HK-2 (cell line): ENCODE measurements at regions not wholly inside any gene's neighbourhood (a gene's known extent, or its start where the extent isn't known, plus 50 kb on each side); places are given as distances from the start of the nearest gene placed in this dataset.
"Not testable (repeated sequence)": the region's sequence is repeated elsewhere in the genome, so short reads cannot be mapped to it uniquely, and the experiment has no call there.

Experiments used
- DNase-seq: peaks from one replicate; pipeline ENCODE4 v3.0.0-alpha.2; 2018; ENCODE audit not compliant: unreplicated experiment

DNA sequence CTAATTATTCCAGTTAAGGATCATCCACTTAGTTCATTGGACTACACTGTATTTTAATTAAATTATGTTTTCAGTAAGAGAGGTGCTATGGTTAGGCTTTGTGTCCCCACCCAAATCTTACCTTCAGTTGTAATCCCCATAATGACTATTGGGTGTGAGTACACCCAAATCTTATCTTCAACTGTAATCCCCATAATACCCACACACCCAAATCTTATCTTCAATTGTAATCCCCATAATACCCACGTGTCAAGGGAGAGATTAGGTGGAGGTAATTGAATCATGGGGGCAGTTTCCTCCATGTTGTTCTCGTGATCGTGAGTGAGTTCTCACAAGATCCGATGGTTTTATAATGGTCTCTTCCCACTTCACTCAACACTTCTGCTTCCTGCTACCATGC is 208.0 kb upstream of the PHACTR1 start:
- DNase-seq, result no peak

DNA sequence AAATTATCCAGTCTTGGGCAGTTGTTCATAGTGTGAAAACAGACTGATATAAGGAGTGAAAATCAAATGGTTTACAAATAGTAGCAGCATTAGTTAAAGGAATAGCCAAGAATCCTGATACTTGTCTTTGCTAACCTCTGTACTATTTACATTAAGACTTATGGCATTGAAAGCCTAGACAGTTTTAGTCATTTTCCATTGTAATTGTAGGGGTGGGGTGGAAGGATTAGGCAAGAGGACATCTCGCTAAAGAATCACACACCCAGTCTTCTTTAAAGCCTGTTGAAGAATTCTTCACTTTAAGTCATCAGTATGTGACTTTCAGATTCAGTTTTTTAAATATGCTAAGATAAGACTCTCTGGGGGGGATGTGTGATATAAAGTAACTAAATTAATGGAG is 207.5 kb upstream of the PHACTR1 start:
- DNase-seq, result no peak

DNA sequence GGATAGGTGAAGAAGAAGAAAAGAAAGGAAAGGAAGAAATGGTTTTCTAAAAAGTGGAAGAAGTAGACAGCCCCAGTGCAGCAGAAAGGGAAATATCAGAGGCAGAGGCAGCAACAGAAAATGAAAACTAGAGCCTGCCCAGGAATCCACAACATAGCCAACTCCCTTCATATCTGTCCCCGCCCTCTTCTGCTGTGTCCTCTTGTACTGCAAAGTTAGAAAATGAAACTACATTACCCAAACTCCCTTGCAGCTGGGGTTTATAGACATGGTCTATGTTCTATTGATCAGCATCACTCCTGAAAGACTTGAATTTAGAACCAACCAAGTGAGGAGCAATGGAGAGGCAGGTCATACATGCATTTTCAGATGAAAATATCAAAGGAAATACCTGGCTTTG is 200.5 kb upstream of the PHACTR1 start:
- no peak for DNase-seq

DNA sequence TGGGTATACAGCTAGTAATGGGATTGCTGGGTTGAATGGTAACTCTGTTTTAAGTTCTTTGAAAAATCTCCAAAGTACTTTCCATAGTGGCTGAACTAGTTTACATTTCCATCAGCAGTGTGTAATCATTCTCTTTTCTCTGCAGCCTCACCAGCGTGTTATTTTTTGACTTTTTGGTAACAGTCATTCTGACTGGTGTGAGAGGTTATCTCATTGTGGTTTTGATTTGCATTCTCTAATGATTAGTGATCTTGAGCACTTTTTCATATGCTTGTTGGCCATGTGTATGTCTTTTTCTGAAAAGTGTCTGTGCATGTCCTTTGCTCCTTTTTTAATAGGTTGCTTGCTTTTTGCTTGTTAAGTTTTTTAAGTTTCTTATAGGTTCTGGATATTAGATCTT is 194.2 kb upstream of the PHACTR1 start:
- no peak for DNase-seq

DNA sequence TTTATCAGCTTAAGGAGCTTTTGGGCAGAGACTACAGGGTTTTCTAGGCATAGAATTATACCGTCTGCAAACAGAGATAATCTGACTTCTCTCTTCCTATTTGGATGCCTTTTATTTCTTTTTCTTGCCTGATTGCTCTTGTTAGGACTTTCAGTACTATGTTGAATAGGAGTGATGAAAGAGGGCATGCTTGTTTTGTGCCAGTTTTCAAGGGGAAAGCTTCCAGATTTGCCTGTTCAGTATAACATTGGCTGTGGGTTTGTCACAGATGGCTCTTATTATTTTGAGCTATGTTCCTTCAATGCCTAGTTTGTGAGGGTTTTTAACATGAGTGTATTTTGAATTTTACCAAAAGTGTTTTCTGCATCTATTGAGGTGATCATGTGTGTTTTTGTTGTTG is 192.8 kb upstream of the PHACTR1 start:
- DNase-seq, result no peak

DNA sequence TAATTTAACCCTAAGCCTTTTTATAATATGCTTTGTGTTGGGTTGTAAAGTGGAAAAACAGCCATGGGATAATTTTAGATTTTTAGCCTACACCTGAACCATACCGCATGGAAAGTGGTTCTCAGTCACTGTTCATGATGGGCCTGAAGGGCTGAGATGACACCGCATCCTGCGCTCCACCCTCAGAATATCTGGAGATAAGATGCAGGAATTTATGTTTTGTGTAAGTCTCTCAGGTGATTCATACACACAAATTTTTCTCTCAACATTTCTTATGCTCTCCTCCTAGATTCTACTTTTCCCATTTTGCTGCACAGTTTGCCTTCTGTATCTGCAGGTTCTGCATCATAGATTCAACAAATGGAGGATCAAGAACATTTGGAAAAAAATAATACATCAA is 191.3 kb upstream of the PHACTR1 start:
- no peak for DNase-seq

DNA sequence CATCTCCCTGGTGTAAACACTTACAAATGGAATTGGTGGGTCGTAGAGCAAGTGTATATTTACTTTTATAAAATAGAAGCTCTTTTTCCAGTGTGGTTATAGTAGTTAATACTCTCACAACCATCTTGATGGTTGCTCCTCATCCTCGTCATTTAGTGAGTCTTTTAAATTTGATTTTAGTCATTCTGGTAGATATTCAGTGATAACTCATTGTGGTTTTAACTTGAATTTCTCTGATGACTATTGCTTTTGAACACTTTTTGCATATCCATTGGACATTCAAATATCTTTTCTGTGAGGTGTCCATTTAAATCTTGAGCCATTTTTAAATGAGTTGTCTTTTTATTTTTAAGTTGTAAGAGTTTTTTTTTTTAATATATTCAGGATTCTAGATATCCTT is 189.2 kb upstream of the PHACTR1 start:
- DNase-seq, result no peak

DNA sequence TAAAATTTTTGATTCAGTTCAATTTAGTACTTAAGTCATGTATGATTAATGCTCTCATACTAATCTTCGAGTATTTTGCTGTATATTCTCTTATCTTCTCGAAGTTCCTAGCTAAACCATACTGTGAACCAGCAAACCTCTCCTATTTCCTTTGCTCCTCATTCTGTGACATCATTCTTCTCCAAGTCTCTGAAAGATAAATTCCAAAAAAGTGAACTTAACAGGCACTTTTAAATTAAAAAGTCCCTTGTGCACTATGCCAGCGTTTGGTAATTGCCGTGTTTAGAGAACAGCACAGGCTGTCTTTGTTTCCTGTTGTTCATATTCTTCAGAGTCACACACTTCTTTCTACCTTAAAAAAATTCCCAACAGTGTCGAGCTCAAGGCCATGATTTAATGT is 188.4 kb upstream of the PHACTR1 start:
- DNase-seq, result no peak

DNA sequence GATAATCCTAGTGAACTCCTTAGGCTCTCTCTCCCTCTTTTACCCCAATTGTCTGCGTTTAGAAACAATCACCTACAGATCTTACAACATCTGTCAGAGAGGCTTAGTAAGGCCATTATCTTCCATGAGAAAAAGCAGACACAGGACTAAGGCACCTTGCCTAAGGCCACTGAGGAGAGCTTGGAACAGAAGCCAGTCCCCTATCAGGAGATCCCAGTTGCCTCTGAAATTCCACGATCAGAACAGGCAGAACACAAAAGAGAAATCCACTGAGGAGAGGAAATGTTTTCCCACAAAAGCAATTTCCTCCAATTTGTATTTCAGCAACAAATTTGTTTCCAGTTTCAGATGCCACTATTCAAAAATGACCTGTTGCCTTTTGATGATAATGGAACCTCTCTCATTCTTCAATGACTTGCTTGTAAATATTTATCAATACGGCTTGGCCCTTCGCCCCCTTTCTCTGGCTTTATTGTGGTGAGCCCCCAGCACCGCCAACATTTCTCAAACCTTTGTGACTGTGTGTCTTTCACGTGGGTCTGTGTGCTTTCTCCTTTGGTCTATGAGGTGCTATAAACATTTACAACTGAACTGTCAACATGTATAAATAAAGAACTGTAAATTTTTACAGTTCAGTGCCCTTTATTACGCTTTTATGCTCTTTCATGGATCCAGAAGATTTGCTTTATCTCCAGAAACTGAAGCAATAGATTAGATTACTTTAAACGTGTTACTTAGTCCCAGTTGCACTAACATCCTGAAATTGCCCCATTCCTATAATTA is 187.8 kb upstream of the PHACTR1 start:
- no peak for DNase-seq

DNA sequence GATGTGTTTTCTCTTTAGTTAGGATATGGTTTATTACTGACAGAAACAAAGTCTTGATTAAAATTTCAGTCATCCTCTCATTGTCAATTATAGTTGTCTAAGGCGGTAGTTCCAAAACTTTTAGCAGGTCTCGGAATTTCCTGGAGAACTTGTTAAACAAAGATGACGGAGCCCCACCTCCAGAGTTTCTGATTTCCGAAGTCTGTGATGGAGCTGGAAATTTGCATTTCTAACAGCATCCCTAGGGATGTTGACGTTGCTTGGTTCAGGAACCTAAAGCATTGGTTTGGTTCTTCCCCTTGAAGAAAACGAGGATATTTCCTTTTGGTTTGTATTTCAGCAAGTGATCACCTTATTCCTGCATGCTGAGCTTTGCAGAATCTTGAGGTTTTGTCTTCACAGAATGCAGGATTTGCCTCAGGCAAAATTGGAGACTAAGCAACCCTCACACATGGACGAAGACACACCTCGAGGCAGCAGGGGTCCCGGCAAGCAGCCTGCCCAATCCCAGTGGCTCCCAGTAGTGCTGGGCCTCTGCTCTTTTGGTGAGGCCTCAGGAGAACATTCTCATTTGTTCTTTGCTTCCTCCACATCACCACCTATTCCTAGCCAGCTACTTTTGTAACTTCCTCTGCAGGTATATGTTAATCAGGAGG is 187.1 kb upstream of the PHACTR1 start:
- DNase-seq, result no peak

DNA sequence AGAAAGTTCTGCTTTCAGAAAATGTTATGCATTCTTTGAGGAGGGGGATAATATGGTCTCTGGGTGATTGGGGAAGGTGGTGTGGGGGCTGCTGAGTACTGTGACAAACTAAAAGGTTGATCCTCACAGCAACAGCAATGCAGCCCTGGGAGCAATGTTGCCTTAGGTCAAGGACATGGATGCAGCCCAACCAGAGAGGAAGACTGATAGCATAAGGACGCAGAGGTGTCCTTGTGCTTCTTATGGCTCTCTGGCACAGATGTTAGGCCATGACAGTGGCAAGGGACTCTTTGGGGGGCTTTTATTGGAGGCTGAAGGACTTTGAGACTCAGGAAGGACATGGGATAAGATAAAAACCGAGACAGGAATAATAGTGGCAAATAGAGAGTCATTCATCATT is 186.2 kb upstream of the PHACTR1 start:
- DNase-seq, result no peak

DNA sequence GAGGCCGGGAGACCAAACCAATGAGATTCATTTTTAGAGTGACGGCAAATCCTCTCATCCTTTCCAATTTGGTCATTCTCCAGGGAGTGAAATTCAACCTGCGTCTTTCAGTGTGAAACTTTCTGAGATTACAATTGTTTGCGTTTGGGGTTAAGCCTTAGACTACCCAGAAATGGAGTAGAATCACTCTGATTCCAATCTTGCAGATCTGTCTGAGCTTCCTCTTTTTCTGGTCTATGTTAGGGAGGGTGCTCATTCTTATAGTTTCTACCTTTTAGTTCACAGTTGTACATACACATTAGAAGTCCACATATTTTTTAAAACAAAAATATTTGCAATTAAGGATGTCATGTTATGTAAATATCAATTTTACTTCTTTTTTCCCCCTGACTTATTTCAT is 183.0 kb upstream of the PHACTR1 start:
- no peak for DNase-seq

DNA sequence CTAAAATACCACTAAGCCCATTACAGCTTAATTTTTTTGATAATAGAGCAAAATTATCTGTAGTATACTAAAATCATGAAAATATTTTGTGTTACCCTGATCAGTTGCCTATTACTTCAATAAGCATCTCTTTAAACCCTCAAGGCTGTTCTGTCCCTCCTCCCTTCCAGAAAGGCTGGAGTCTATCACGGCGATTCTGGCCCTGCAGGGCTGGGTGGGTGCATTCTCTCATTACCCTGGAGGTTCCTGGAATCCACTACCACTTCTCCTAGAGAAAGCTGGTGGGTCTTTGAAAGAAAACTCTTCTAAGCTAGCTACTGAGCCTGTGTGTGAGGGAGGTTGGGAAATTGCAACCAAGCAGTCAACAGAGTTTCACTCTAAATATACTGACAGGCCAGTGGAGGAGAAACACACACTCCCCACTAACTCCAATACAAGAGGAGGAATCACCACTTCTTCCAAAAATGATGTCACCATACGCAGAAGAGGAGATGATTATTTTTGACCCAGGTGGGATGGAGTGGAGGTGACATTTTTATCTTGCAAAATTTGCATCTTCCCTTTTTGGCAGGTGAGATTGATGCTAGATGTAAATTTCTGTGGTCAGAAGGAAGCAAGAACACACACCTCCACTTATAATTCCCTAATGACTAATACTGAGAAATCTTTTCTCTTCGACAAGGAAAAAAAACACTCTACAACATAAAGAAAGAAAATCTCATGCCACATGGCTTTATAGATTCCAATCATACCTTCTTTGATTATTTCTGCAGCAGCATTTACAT is 182.3 kb upstream of the PHACTR1 start:
- DNase-seq, result no peak

DNA sequence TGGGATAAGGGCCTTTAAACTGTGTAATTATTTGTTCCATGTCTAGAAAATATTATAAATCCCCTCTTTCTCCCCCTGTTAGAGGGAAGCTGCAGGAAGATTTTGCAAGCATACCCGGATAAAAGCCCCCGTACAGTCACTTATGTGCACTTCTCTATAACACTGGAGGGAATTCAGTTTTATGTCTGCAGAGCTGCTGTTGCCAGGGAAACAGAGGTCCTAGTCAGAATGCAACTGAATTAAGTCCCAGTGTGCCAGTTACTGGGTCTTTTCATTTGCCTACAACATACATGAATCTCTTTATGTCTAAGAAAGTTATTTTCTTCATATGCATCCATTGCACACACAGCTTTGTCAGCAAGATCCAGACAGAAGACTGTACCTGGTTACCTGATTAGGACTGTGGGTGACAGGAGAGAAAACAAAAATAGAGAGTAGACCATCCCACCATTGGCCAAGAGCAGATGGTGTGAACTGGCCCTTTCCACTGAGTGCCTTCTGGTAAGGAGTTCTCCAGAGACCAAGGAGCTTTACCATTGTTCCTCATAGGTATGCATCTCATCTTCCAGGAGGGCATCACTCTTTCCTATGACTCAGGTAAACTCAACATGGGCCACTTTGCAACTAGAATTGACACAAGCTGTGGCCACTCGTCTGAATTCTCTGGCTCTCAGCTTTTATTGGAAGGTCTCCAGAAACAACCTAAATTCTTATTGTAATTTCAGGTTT is 180.8 kb upstream of the PHACTR1 start:
- no peak for DNase-seq

DNA sequence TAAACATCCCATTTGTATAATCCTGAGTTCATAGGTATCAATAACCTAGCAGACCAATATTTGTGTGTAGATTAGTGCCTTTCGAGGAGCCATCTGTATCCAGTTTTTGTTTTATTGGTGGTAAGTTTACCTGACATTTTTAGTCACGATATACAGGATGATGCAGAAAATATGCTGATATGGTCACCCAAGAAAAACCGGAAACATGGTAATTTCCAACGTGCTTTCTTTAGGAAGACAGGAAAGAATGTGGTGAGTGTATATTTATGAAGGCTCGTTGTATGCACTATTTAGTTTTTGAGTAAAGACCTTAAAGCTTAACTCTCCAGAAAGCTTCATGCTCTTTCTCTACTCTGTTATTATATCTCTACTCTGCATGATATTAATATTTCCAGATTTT is 180.2 kb upstream of the PHACTR1 start:
- DNase-seq, result no peak

DNA sequence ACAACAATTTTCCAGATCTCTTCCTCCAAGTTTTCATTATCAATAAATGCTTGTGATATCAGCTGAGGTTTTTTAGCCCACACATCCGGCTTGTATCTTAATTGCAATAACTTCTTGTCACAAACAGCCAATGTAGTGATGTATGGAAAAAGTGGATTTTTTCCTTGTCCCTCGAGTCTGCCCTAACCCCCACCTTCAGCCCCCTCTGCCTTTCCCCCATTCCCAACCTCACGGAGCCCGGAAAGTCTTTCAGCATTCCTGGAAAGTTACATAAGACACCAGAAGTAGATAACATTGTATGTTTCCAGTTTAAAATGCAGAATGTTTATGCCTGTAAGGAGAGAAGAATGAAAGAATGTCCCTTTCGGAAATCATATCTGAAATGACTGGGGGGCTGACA is 179.2 kb upstream of the PHACTR1 start:
- no peak for DNase-seq

DNA sequence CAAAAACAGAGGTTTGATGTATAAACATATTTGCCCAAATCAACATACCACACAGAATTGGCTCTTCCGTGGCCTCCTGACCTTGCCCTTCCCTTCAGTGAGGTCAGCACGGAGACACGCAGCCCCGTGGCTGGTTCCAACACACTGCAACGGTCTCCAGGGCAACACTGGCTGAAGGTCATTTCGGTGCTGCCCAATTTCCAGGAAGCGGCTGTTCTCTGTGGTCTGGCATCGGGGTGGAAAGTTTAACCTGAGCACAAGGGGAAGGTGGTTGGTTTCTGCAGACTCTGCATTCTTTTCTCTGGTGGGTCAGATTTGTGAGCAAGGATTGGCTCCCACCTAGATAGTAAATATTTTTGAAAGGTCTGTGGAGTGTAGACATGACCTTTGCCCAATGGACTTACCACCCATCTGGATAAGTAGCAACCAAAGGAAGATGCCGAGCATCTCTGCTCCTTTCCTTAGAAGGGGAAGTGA is 177.6 kb upstream of the PHACTR1 start:
- DNase-seq, result no peak

DNA sequence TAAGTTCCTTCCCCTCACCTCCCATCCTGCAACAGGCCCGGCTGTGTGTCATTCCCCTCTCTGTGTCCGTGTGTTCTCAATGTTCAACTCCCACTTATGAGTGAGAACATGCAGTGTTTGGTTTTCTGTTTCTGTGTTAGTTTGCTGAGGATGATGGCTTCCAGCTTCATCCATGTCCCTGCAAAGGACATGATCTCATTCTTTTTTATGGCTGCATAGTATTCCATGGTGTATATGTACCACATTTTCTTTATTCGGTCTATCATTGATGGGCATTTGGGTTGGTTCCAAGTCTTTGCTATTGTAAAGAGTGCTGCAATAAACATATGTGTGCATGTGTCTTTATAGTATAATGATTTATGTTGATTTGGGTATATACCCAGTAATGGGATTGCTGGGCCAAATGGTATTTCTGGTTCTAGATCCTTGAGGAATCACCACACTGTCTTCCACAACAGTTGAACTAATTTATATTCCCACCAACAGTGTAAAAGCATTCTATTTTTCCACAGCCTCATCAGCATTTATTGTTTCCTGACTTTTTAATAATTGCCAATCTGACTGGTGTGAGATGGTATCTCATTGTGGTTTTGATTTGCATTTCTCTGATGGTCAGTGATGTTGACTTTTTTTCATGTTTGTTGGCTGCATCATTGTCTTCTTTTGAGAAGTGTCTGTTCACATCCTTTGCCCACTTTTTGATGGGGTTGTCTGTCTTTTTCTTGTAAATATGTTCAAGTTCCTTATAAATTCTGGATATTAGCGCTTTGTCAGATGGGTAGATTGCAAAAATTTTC is 174.1 kb upstream of the PHACTR1 start:
- DNase-seq, result not testable (repeated sequence)

DNA sequence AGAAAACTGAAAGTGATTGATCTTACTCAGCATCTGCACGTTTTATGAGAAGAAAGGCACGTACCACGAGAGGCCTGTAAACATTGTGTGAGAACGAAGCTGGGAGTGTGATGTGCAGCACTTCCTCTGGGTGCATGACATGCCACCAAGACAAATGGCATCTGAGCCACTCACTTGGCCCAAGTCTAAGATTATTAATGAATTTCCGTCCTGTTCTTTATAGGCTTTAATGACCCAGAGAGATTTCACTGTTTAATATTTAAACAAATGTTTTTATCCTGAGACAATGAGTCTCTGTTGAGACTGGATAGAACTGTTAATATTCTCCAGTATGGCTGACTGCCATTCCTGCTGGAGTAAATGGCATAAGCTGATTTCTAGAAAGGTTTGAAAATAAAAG is 172.6 kb upstream of the PHACTR1 start:
- DNase-seq, result no peak

DNA sequence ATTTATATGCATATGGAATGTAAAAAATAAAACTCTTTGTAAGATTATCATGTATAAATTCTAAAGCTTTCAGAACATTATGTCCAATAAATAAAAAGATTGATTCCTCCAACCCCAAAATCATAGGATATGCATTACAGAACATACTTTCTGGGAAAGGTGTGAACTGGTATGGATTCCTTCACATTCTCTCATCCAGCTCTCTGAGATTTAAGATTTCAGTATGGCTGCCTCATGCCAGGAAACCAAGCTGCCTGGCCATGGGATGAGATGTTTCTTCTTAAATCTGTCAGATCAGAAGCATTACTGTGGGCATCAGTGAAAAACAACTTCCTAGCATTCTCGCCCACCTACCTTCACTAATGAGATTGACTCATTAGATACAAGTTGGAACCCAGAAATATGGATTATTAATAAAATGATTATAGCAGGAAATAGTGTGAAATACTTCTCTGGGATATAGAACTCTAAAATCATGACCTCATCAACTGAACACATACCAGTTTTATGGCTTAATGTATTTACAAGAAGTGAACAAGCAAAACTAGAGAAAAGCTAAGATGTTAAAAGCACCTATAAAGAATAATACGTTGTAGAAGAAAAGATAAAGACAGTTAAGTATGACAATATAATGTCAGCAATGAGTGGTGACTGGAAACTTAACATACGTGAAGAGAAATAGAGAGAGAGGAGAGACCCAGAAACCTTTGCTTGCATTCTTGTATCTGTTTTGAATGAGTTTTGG is 171.6 kb upstream of the PHACTR1 start:
- no peak for DNase-seq
